Fibroblast of skin of back (primary cell): ENCODE measurements at regions not wholly inside any gene's neighbourhood (a gene's known extent, or its start where the extent isn't known, plus 50 kb on each side); places are given as distances from the start of the nearest gene placed in this dataset.
"Not testable (repeated sequence)": the region's sequence is repeated elsewhere in the genome, so short reads cannot be mapped to it uniquely, and the experiment has no call there.

Experiments used
- DNase-seq: peaks from one replicate; pipeline ENCODE4 v3.0.0-alpha.2; 2013

- no peak for DNase-seq
Observed at GRCh38 chr15:23954931-23955330, 267.8 kb upstream of the NDN start.

GRCh38 chr15:23983500-23984259, 296.6 kb upstream of the NDN start:
- DNase-seq = no peak

- DNase-seq = no peak
Observed at GRCh38 chr15:23994273-23994672, 307.2 kb upstream of the NDN start.

GRCh38 chr15:23998056-23998455, 311.0 kb upstream of the NDN start:
- DNase-seq = no peak

GRCh38 chr15:24008476-24008875, 321.4 kb upstream of the NDN start:
- no peak for DNase-seq

GRCh38 chr15:24017470-24017869, 330.4 kb upstream of the NDN start:
- no peak for DNase-seq

GRCh38 chr15:24039683-24040082, 352.6 kb upstream of the NDN start:
- DNase-seq = no peak

- DNase-seq = no peak
Observed at GRCh38 chr15:24054547-24055245, 367.6 kb upstream of the NDN start.

- no peak for DNase-seq
Observed at GRCh38 chr15:24067733-24068501, 380.8 kb upstream of the NDN start.

GRCh38 chr15:24075420-24076089, 388.4 kb upstream of the NDN start:
- no peak for DNase-seq

- no peak for DNase-seq
Observed at GRCh38 chr15:24076090-24076784, 389.1 kb upstream of the NDN start.

- no peak for DNase-seq
Observed at GRCh38 chr15:24078310-24079029, 391.4 kb upstream of the NDN start.

- not testable (repeated sequence) for DNase-seq
Observed at GRCh38 chr15:24088941-24089340, 401.8 kb upstream of the NDN start.

- not testable (repeated sequence) for DNase-seq
Observed at GRCh38 chr15:24101503-24101902, 414.4 kb upstream of the NDN start.

GRCh38 chr15:24107524-24107923, 420.4 kb upstream of the NDN start:
- DNase-seq = not testable (repeated sequence)

- DNase-seq = not testable (repeated sequence)
Observed at GRCh38 chr15:24107948-24108347, 420.8 kb upstream of the NDN start.

GRCh38 chr15:24108349-24108748, 421.2 kb upstream of the NDN start:
- DNase-seq = not testable (repeated sequence)

GRCh38 chr15:24139622-24140021, 452.5 kb upstream of the NDN start:
- DNase-seq = not testable (repeated sequence)

GRCh38 chr15:24145070-24145469, 458.0 kb upstream of the NDN start:
- not testable (repeated sequence) for DNase-seq

- no peak for DNase-seq
Observed at GRCh38 chr15:24146251-24146650, 459.1 kb upstream of the NDN start.

GRCh38 chr15:24150542-24150941, 463.4 kb upstream of the NDN start:
- DNase-seq = no peak
